Spleen (tissue), 11 donors: ENCODE measurements at regions not wholly inside any gene's neighbourhood (a gene's known extent, or its start where the extent isn't known, plus 50 kb on each side); places are given as distances from the start of the nearest gene placed in this dataset.

ENCODE experiments used
- DNase-seq: peaks from one replicate; pipeline ENCODE4 v3.0.0-alpha.2; 2020
- H3K27ac ChIP-seq, 8 donors: fragments of 200-600 bp; sonication (generic) in 7 of 8; 1 replicate in 4 of 8; 2 replicates in 4 of 8; pipeline versions ENCODE4 v1.5.0 to v1.8.0; 2016 to 2021; ENCODE audit warnings: inconsistent platforms in 4 of 8, mild to moderate bottlenecking in 4 of 8, moderate library complexity in 1 of 8
- H3K27me3 ChIP-seq, 7 donors: fragments of 200-600 bp; sonication (generic) in 6 of 7; replicated peaks in 1 of 7; 1 replicate in 4 of 7; 2 replicates in 3 of 7; pipeline versions ENCODE4 v1.5.0 to v1.8.0; 2016 to 2021; ENCODE audit warnings: inconsistent platforms in 3 of 7, mild to moderate bottlenecking in 1 of 7
- H3K36me3 ChIP-seq, 6 donors: fragments of 200-600 bp; sonication (generic) in 5 of 6; 1 replicate in 4 of 6; 2 replicates in 2 of 6; pipeline versions ENCODE4 v1.5.0 to v1.8.0; 2016 to 2021; ENCODE audit warnings: inconsistent platforms in 2 of 6
- H3K4me1 ChIP-seq, 6 donors: fragments of 200-600 bp; sonication (generic) in 5 of 6; 1 replicate in 3 of 6; 2 replicates in 3 of 6; pipeline versions ENCODE4 v1.5.0 to v1.8.0; 2016 to 2021; ENCODE audit warnings: inconsistent platforms in 3 of 6
- H3K4me3 ChIP-seq, 8 donors: fragments of 200-600 bp; sonication (generic) in 7 of 8; 1 replicate in 4 of 8; 2 replicates in 4 of 8; pipeline versions ENCODE4 v1.5.0 to v1.8.0; 2016 to 2021; ENCODE audit warnings: inconsistent platforms in 4 of 8, mild to moderate bottlenecking in 4 of 8, moderate library complexity in 2 of 8
- H3K9me3 ChIP-seq, 8 donors: fragments of 200-600 bp; sonication (generic) in 7 of 8; 1 replicate in 4 of 8; 2 replicates in 4 of 8; pipeline versions ENCODE4 v1.5.0 to v1.8.0; 2016 to 2021; ENCODE audit warnings: inconsistent platforms in 4 of 8
- POLR2A ChIP-seq, 3 donors: fragments of 450-650 bp; IDR thresholded peaks; one replicate each; pipeline ENCODE4 v1.5.1; 2017; ENCODE audit warnings: antibody characterized with exemption in 3 of 3, mild to moderate bottlenecking in 1 of 3
- POLR2AphosphoS5 ChIP-seq, 3 donors: sonication (generic); formaldehyde crosslinking; IDR thresholded peaks; one replicate each; pipeline ENCODE4 v1.5.1; 2017; ENCODE audit warnings: antibody characterized with exemption in 3 of 3
- WGBS, 5 donors: extraction: QIAGEN DNeasy Blood & Tissue Kit in 3 of 5; methylation state at CpG; one replicate each; pipeline versions ENCODE4 v1.1.5 to v1.1.7; 2013 to 2018; 5-methylcytosine and 5-hydroxymethylcytosine counted together
- intact Hi-C: fragments of 100-400 bp; cut with DNase I; formaldehyde crosslinking; loops from one replicate; pipeline ENCODE4 v1.15.0; 2023; ENCODE audit warnings: low total_unique reads
- TF ChIP-seq, protein P1 (sequence below), 11 experiments: fragments of 200-600 bp in 7 of 11; fragments of 450-650 bp in 4 of 11; sonication (generic) in 4 of 11; IDR thresholded peaks in 8 of 11; conservative IDR thresholded peaks in 3 of 11; 1 replicate in 7 of 11; 2 replicates in 4 of 11; pipeline versions ENCODE4 v1.4.0 to v1.8.0; 2016 to 2021; ENCODE audit warnings: antibody characterized with exemption in 11 of 11, inconsistent platforms in 4 of 11, mild to moderate bottlenecking in 1 of 11
- donor health status: healthy with polysubstance abuse.
- donor health status: DM: no; HTN: no; CAD: no; lungs with moderate emphysema.
- donor health status: DM: no; HTN: no; CAD: no.
- donor health status: Bipolar disorder and iron deficiency.
- donor health status: healthy.
- donor health status: DM: no; HTN: no; CAD: no.
- donor health status: DM: yes; HTN: yes; CAD: no.

DNA sequence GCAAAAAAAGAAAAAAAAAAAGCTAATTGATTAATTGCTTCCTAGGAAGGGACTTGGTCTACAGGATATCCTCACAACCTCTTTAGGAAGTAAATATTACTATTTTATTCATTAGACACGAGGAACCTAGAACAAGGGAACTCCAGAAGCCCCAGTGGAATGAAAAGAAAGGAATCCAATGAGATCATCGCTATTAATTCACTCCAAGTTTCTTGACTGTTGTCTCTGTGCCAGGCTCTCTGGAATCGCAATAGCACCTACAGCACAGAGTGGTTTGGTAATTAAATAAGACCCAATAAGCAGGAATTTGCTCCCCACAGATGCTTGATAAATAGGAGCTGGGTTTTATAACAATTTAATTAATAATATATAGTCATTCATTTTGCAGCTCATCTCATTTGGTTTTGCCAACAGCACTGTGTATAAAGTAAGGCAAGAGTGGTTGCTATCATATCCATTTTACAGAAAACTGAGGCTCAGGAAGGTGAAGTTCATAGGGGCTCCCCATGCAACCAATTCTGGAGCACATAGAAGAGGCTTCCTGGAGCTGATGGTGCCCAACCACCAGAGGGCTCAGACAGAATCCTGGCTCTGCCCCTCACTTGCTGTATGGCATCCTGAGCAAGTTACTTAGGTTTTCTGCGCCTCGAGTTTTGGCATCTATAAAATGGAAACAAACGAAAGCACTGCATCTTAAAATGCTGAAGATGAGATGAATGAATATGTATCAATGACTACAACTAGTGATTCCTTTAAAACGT, 420.2 kb downstream of the MED13L start:
- H3K4me3 ChIP-seq, result no peak overlapping the region
- TF ChIP-seq POLR2AphosphoS5 (IDR thresholded peaks at IDR 0.05), result no peak
- no peak for TF ChIP-seq POLR2A (IDR thresholded peaks at IDR 0.05)
- TF ChIP-seq, protein P1, sequence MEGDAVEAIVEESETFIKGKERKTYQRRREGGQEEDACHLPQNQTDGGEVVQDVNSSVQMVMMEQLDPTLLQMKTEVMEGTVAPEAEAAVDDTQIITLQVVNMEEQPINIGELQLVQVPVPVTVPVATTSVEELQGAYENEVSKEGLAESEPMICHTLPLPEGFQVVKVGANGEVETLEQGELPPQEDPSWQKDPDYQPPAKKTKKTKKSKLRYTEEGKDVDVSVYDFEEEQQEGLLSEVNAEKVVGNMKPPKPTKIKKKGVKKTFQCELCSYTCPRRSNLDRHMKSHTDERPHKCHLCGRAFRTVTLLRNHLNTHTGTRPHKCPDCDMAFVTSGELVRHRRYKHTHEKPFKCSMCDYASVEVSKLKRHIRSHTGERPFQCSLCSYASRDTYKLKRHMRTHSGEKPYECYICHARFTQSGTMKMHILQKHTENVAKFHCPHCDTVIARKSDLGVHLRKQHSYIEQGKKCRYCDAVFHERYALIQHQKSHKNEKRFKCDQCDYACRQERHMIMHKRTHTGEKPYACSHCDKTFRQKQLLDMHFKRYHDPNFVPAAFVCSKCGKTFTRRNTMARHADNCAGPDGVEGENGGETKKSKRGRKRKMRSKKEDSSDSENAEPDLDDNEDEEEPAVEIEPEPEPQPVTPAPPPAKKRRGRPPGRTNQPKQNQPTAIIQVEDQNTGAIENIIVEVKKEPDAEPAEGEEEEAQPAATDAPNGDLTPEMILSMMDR (IDR thresholded peaks at IDR 0.05 in 8 of 11, conservative IDR thresholded peaks at IDR 0.05 in 3 of 11), result no peak
- no peaks in the 10 kb centered on the region for H3K4me1 ChIP-seq
- intact Hi-C loops, result no loop called here
- no peaks in the 10 kb centered on the region for H3K9me3 ChIP-seq
- H3K27me3 ChIP-seq, result peaks cover 0 to 33% (median 0%) of the 10 kb centered on the region in 7 donors
- no peak for DNase-seq
- no peaks in the 10 kb centered on the region for H3K36me3 ChIP-seq
- H3K27ac ChIP-seq, result no peak overlapping the region
- 74 to 79% (median 77%) methylated on average over 7 of the region's 7 CpGs for WGBS, 5 donors

DNA sequence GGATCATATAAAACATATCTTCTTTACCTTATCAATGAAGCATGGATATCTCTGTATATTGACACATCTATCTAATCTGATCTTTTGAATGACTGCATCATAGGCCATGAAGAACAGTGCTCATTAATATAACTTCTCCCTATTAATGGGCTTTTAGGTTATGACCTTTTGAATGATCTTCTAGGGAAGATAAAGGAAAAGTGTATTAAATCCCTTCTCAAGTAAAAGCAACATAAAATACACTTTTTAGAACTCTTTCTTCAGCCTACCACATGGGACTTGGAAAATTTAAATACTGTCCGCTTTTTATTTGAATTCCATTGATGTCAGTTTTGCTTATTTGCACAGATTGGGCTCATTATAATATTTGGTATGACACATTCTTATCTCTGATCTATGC, 425.4 kb downstream of the MED13L start:
- Histone ChIP-seq H3K4me3 (no peak overlapping the region), H3K36me3 (no peaks in the 10 kb centered on the region), H3K9me3 (peaks cover 0 to 17% (median 10%) of the 10 kb centered on the region in 8 donors), H3K27ac (no peak overlapping the region), H3K4me1 (no peaks in the 10 kb centered on the region), H3K27me3 (no peaks in the 10 kb centered on the region)
- intact Hi-C loops, result no loop called here
- TF ChIP-seq POLR2A (IDR thresholded peaks at IDR 0.05) (no peak), POLR2AphosphoS5 (IDR thresholded peaks at IDR 0.05) (no peak)
- TF ChIP-seq, protein P1 (IDR thresholded peaks at IDR 0.05 in 8 of 11, conservative IDR thresholded peaks at IDR 0.05 in 3 of 11), result no peak
- no peak for DNase-seq
- 78 to 98% (median 91%) methylated on average over 1 of the region's 1 CpG for WGBS, 5 donors

DNA sequence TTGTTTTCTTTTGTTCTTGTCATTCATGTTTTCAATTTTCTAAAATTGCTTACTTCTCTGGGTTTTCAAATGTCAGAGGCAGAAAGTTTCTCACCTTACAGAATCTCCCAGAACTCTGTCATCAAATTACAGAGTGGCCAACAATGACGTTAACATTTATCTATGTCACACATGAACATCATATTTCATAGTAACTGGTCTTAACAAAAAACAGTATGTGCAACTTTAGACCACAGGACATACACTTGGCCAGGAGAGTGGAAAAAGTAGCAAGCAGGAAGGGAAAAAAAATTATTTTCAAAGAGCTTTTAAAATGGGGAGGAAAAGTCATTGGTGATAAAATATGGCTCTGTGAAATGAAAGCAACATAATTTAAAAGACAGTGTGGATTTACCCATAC, 426.5 kb downstream of the MED13L start:
- no peak overlapping the region for H3K27ac ChIP-seq
- WGBS, 5 donors, result 76 to 93% (median 83%) methylated on average over 1 of the region's 1 CpG
- no peaks in the 10 kb centered on the region for H3K36me3 ChIP-seq
- intact Hi-C loops, result no loop called here
- peaks cover 0 to 17% (median 10%) of the 10 kb centered on the region in 8 donors for H3K9me3 ChIP-seq
- H3K27me3 ChIP-seq, result no peaks in the 10 kb centered on the region
- TF ChIP-seq POLR2AphosphoS5 (IDR thresholded peaks at IDR 0.05) (no peak), POLR2A (IDR thresholded peaks at IDR 0.05) (no peak)
- TF ChIP-seq, protein P1 (IDR thresholded peaks at IDR 0.05 in 8 of 11, conservative IDR thresholded peaks at IDR 0.05 in 3 of 11), result no peak
- H3K4me3 ChIP-seq, result no peak overlapping the region
- no peak for DNase-seq
- no peaks in the 10 kb centered on the region for H3K4me1 ChIP-seq

DNA sequence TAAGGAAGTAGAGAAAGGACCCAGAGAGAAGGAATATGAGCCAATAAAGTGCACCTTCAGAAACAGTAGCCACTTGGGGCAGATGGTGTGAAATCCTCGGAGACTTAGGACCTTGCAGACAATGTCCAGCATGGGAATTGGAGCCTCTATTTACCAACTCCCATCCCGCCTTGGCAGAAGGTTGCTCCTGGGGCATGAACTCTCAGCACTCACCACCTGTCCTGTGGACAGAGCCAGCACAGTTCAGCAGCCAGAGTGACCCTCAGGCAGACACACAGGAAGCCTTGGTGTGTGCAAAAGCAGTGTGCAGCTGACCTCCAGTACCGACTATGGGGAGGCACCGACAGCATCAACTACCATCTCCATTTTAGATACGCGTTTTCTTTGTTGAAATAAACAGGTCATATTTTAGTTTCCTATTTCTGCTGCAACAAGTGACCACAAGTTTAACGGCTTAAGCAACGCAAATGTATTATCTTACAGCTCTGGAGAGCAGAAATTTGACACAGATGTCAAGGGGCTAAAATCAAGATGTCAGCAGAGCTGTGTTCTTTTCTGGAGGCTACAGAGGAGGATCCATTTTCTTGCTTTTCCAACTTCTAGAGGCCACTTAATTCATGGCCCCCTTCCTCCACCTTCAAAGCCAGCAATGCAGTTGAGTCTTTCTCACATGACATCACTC, 428.1 kb downstream of the MED13L start:
- no peak for DNase-seq
- WGBS, 5 donors, result 76 to 91% (median 88%) methylated on average over 8 of the region's 8 CpGs
- H3K27me3 ChIP-seq, result no peaks in the 10 kb centered on the region
- H3K27ac ChIP-seq, result no peak overlapping the region
- intact Hi-C loops, result no loop called here
- H3K9me3 ChIP-seq, result peaks cover 0 to 17% (median 10%) of the 10 kb centered on the region in 8 donors
- TF ChIP-seq, protein P1 (IDR thresholded peaks at IDR 0.05 in 8 of 11, conservative IDR thresholded peaks at IDR 0.05 in 3 of 11), result no peak
- TF ChIP-seq POLR2A (IDR thresholded peaks at IDR 0.05), result no peak
- H3K36me3 ChIP-seq, result no peaks in the 10 kb centered on the region
- no peaks in the 10 kb centered on the region for H3K4me1 ChIP-seq
- no peak overlapping the region for H3K4me3 ChIP-seq
